Gastrocnemius medialis (tissue), 4 donors: ENCODE measurements at regions not wholly inside any gene's neighbourhood (a gene's known extent, or its start where the extent isn't known, plus 50 kb on each side); places are given as distances from the start of the nearest gene placed in this dataset.

Experiments
- POLR2A ChIP-seq, 2 donors: fragments of 450-650 bp; IDR thresholded peaks; one replicate each; pipeline ENCODE4 v1.6.1; 2017; ENCODE audit warnings: antibody characterized with exemption in 2 of 2, mild to moderate bottlenecking in 2 of 2, moderate library complexity in 2 of 2
- TF ChIP-seq, protein P1 (sequence below), 5 experiments: fragments of 450-650 bp in 3 of 5; fragments of 200-600 bp in 2 of 5; sonication (generic) in 2 of 5; IDR thresholded peaks in 4 of 5; conservative IDR thresholded peaks in 1 of 5; 1 replicate in 4 of 5; 2 replicates in 1 of 5; pipeline ENCODE4 v1.5.1; 2016 to 2019; ENCODE audit warnings: antibody characterized with exemption in 5 of 5, mild to moderate bottlenecking in 3 of 5, moderate library complexity in 3 of 5

DNA sequence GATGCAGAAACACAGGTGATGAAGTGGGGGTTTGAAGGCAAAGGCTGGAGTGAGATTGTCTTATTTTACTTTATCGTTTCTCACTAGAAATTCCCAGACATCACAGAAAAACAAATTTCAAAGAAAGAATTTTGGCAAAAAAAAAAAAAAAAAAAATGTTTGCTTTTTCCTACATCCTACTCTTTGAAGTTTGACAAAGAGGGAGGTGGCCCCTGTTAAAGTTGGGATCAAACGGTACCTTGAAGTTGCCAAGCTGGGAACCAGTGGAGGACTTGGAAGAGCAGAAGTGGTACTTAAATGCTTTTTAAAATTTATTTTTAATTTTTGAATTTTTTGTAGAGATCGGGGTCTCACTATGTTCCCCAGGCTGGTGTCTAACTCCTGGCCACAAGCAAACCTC lies 63.9 kb upstream of the KIF5B start:
- no peak for TF ChIP-seq POLR2A (IDR thresholded peaks at IDR 0.05)
- TF ChIP-seq, protein P1, sequence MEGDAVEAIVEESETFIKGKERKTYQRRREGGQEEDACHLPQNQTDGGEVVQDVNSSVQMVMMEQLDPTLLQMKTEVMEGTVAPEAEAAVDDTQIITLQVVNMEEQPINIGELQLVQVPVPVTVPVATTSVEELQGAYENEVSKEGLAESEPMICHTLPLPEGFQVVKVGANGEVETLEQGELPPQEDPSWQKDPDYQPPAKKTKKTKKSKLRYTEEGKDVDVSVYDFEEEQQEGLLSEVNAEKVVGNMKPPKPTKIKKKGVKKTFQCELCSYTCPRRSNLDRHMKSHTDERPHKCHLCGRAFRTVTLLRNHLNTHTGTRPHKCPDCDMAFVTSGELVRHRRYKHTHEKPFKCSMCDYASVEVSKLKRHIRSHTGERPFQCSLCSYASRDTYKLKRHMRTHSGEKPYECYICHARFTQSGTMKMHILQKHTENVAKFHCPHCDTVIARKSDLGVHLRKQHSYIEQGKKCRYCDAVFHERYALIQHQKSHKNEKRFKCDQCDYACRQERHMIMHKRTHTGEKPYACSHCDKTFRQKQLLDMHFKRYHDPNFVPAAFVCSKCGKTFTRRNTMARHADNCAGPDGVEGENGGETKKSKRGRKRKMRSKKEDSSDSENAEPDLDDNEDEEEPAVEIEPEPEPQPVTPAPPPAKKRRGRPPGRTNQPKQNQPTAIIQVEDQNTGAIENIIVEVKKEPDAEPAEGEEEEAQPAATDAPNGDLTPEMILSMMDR (IDR thresholded peaks at IDR 0.05 in 4 of 5, conservative IDR thresholded peaks at IDR 0.05 in 1 of 5) = no peak
